IPS-NIHi7 (cell line): ENCODE measurements at regions not wholly inside any gene's neighbourhood (a gene's known extent, or its start where the extent isn't known, plus 50 kb on each side); places are given as distances from the start of the nearest gene placed in this dataset.

ENCODE experiments used
- DNase-seq: peaks from one replicate; pipeline ENCODE4 v3.0.0; 2012; ENCODE audit warnings: mixed read lengths; ENCODE audit errors: extremely low spot score

GRCh38 chr11:69393178-69393832, 88.2 kb upstream of the LINC01488 start:
- no peak for DNase-seq

GRCh38 chr11:69393865-69394233, 87.6 kb upstream of the LINC01488 start:
- no peak for DNase-seq

GRCh38 chr11:69394234-69394868, 87.1 kb upstream of the LINC01488 start:
- DNase-seq: no peak

GRCh38 chr11:69394869-69395246, 86.6 kb upstream of the LINC01488 start:
- no peak for DNase-seq

- no peak for DNase-seq
Observed at GRCh38 chr11:69395287-69395686, 86.2 kb upstream of the LINC01488 start.

- no peak for DNase-seq
Observed at GRCh38 chr11:69396051-69396947, 85.2 kb upstream of the LINC01488 start.

GRCh38 chr11:69396948-69397307, 84.5 kb upstream of the LINC01488 start:
- DNase-seq: no peak

GRCh38 chr11:69397732-69398131, 83.7 kb upstream of the LINC01488 start:
- no peak for DNase-seq

GRCh38 chr11:69398529-69399492, 82.7 kb upstream of the LINC01488 start:
- no peak for DNase-seq

GRCh38 chr11:69400140-69400539, 81.3 kb upstream of the LINC01488 start:
- no peak for DNase-seq

- DNase-seq: no peak
Observed at GRCh38 chr11:69400771-69401590, 80.5 kb upstream of the LINC01488 start.

- no peak for DNase-seq
Observed at GRCh38 chr11:69401715-69402114, 79.7 kb upstream of the LINC01488 start.

- no peak for DNase-seq
Observed at GRCh38 chr11:69402251-69402887, 79.1 kb upstream of the LINC01488 start.

GRCh38 chr11:69403556-69404215, 77.8 kb upstream of the LINC01488 start:
- no peak for DNase-seq

GRCh38 chr11:69406060-69406459, 75.4 kb upstream of the LINC01488 start:
- DNase-seq: no peak

- no peak for DNase-seq
Observed at GRCh38 chr11:69409812-69410645, 71.4 kb upstream of the LINC01488 start.

GRCh38 chr11:69411257-69411924, 70.1 kb upstream of the LINC01488 start:
- no peak for DNase-seq
